GM13977 (cell line): ENCODE measurements at regions not wholly inside any gene's neighbourhood (a gene's known extent, or its start where the extent isn't known, plus 50 kb on each side); places are given as distances from the start of the nearest gene placed in this dataset.

ENCODE experiments used
- DNase-seq: peaks from one replicate; pipeline ENCODE4 v3.0.0; 2012; ENCODE audit warnings: low spot score
- CTCF ChIP-seq: IDR thresholded peaks from 2 replicates; pipeline ENCODE4 v1.5.1; 2012; ENCODE audit warnings: mild to moderate bottlenecking, control low read depth; ENCODE audit not compliant: insufficient read depth; ENCODE audit errors: extremely low read depth, missing control alignments
- in situ Hi-C: fragments of 300-500 bp; cut with MboI; formaldehyde crosslinking; loops from one replicate; pipeline ENCODE4 v1.12.0; 2022; ENCODE audit warnings: low sequenced_read_pairs, low pct_unique_long_range_greater_than_20kb, mixed read lengths, inconsistent platforms; ENCODE audit not compliant: unreplicated experiment

GRCh38 chr3:94299716-94300115 is 236.9 kb downstream of the NSUN3 start:
- in situ Hi-C loops = no loop called here
- no peak for DNase-seq
- no peak for TF ChIP-seq CTCF

GRCh38 chr3:94301366-94301765 is 238.5 kb downstream of the NSUN3 start:
- in situ Hi-C loops = no loop called here
- no peak for TF ChIP-seq CTCF
- DNase-seq = no peak

- DNase-seq = no peak
- TF ChIP-seq CTCF = no peak
- in situ Hi-C loops = no loop called here
Observed at GRCh38 chr3:94303266-94303665, 240.4 kb downstream of the NSUN3 start.

- in situ Hi-C loops = no loop called here
- TF ChIP-seq CTCF = no peak
- no peak for DNase-seq
Observed at GRCh38 chr3:94303897-94304296, 241.0 kb downstream of the NSUN3 start.

GRCh38 chr3:94304954-94305353 is 242.1 kb downstream of the NSUN3 start:
- TF ChIP-seq CTCF = no peak
- no peak for DNase-seq
- in situ Hi-C loops = no loop called here

- in situ Hi-C loops = no loop called here
Observed at GRCh38 chr3:94305835-94306611, 243.2 kb downstream of the NSUN3 start.

More at GRCh38 chr3:94305835-94306611, 243.2 kb downstream of the NSUN3 start:
- DNase-seq = no peak
- no peak for TF ChIP-seq CTCF
